ENCODE measurements at regions not wholly inside any gene's neighbourhood (a gene's known extent, or its start where the extent isn't known, plus 50 kb on each side); places are given as distances from the start of the nearest gene placed in this dataset.

- TF ChIP-seq CTCF (conservative IDR thresholded peaks at IDR 0.05; ENCODE audit: low read depth, low read length) (no peak), EZH2 (IDR thresholded peaks at IDR 0.05; ENCODE audit: low read length, unreplicated experiment) (no peak), EZH2phosphoT487 (IDR thresholded peaks at IDR 0.05; ENCODE audit: borderline replicate concordance, low read length) (no peak)
Observed at GRCh38 chr16:79863128-79864031, 262.8 kb upstream of the MAF start.

Data from PC-3 (cell line).